CD8-positive, alpha-beta memory T cell (primary cell): ENCODE measurements at regions not wholly inside any gene's neighbourhood (a gene's known extent, or its start where the extent isn't known, plus 50 kb on each side); places are given as distances from the start of the nearest gene placed in this dataset.

Experiments
- CTCF ChIA-PET: fragments of 350-600 bp; sonication (Branson Sonifier 250); formaldehyde crosslinking; loops from one replicate; lab custom pipeline; 2021; ENCODE audit warnings: antibody characterized with exemption; lab: Charles Lee
- POLR2A ChIA-PET: fragments of 350-600 bp; sonication (Branson Sonifier 250); formaldehyde crosslinking; loops from one replicate; lab custom pipeline; 2021; ENCODE audit warnings: antibody characterized with exemption; lab: Charles Lee
- DNase-seq, 5 donors: peaks; one replicate each; pipeline versions ENCODE4 v3.0.0 to v3.0.0-alpha.2; 2020 to 2022; ENCODE audit warnings: mixed read lengths in 1 of 5
- H3K27ac ChIP-seq: one replicate; pipeline ENCODE4 v1.7.0; 2013; ENCODE audit warnings: low read depth, mild to moderate bottlenecking, low read length, moderate library complexity
- H3K27me3 ChIP-seq: 2 replicates; pipeline ENCODE4 v1.7.0; 2013; ENCODE audit warnings: low read length, mild to moderate bottlenecking; ENCODE audit not compliant: insufficient read depth, poor library complexity, severe bottlenecking
- H3K36me3 ChIP-seq: 2 replicates; pipeline ENCODE4 v1.7.0; 2013; ENCODE audit warnings: mild to moderate bottlenecking, low read length, moderate library complexity; ENCODE audit not compliant: insufficient read depth
- H3K4me1 ChIP-seq: 2 replicates; pipeline ENCODE4 v1.7.0; 2013; ENCODE audit warnings: mild to moderate bottlenecking, low read length, moderate library complexity; ENCODE audit not compliant: insufficient read depth
- H3K4me3 ChIP-seq: 2 replicates; pipeline ENCODE4 v1.7.0; 2013; ENCODE audit warnings: mild to moderate bottlenecking, low read length
- H3K9me3 ChIP-seq: 2 replicates; pipeline ENCODE4 v1.7.0; 2013; ENCODE audit warnings: mild to moderate bottlenecking, low read length
- H3K27ac Mint-ChIP-seq, 8 donors: one replicate each; pipeline ENCODE4 v1.8.0; 2020 to 2021; ENCODE audit warnings: mixed read lengths in 8 of 8, mild to moderate bottlenecking in 6 of 8, inconsistent platforms in 3 of 8, moderate library complexity in 3 of 8
- H3K27me3 Mint-ChIP-seq, 2 donors: one replicate each; pipeline ENCODE4 v1.8.0; 2020 to 2021; ENCODE audit warnings: mixed read lengths in 2 of 2, mild to moderate bottlenecking in 1 of 2, moderate library complexity in 1 of 2
- H3K36me3 Mint-ChIP-seq, 3 donors: one replicate each; pipeline ENCODE4 v1.8.0; 2020 to 2021; ENCODE audit warnings: mixed read lengths in 3 of 3, inconsistent platforms in 1 of 3, mild to moderate bottlenecking in 1 of 3
- H3K4me1 Mint-ChIP-seq, 3 donors: one replicate each; pipeline ENCODE4 v1.8.0; 2020 to 2021; ENCODE audit warnings: mixed read lengths in 3 of 3, inconsistent platforms in 1 of 3, mild to moderate bottlenecking in 1 of 3
- H3K4me3 Mint-ChIP-seq, 7 donors: one replicate each; pipeline ENCODE4 v1.8.0; 2020 to 2021; ENCODE audit warnings: mixed read lengths in 7 of 7, mild to moderate bottlenecking in 6 of 7, moderate library complexity in 4 of 7, inconsistent platforms in 2 of 7
- H3K9me3 Mint-ChIP-seq, 5 donors: one replicate each; pipeline ENCODE4 v1.8.0; 2020 to 2022; ENCODE audit warnings: mixed read lengths in 5 of 5, mild to moderate bottlenecking in 3 of 5, moderate library complexity in 2 of 5, inconsistent platforms in 1 of 5

DNA sequence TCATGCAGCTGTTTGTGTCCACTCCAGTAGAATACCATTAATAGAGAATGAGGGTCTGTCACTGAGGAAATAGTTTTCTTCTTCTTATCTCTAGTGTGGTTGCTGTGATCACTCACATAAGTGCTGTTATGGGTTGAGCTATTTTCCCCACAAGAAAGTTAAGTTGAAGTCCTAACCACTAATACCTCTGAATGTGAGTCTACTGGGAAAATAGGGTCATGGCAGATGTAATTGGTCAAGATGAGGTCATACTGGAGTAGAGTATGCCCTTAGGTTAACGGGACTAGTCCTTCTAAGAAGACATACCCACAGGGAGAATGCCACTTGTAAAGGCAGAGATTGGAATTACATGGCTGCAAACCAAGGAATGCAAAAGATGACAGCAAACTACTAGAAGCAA lies 70.5 kb upstream of the COL24A1 start:
- CTCF ChIA-PET = no interaction called here
- Mint-ChIP-seq H3K9me3 (no peaks in the 10 kb centered on the region), H3K36me3 (no peaks in the 10 kb centered on the region), H3K4me3 (no peak overlapping the region), H3K4me1 (no peaks in the 10 kb centered on the region), H3K27me3 (no peaks in the 10 kb centered on the region), H3K27ac (no peak overlapping the region)
- no peaks in the 10 kb centered on the region for H3K27me3 ChIP-seq
- H3K27ac ChIP-seq = no peak overlapping the region
- no peaks in the 10 kb centered on the region for H3K4me1 ChIP-seq
- H3K36me3 ChIP-seq = no peaks in the 10 kb centered on the region
- H3K9me3 ChIP-seq = no peaks in the 10 kb centered on the region
- POLR2A ChIA-PET = no interaction called here
- no peak for DNase-seq
- no peak overlapping the region for H3K4me3 ChIP-seq

DNA sequence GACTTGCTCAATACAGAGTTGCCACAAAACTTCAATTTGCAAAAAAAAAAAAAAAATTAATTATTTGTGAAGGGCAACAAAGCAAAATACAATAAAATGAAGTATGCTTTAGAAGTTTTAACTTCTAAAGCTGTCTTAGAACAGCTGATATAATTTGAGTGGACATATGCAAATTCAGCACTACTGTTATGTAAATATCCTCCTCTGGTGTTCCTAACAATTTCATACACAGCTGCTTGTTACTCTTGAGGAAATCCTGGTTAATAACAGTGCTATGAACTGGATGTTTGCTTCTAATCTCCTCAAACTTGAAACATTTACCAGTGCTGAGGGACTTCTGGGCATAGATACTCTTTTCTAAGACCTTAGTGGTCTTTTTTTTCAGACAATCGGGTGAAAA lies 69.6 kb upstream of the COL24A1 start:
- Histone ChIP-seq H3K4me1 (no peaks in the 10 kb centered on the region), H3K9me3 (no peaks in the 10 kb centered on the region), H3K27ac (no peak overlapping the region), H3K36me3 (no peaks in the 10 kb centered on the region), H3K4me3 (no peak overlapping the region), H3K27me3 (no peaks in the 10 kb centered on the region)
- DNase-seq = no peak
- H3K4me3 Mint-ChIP-seq = no peak overlapping the region
- H3K4me1 Mint-ChIP-seq = no peaks in the 10 kb centered on the region
- H3K27ac Mint-ChIP-seq = no peak overlapping the region
- ChIA-PET POLR2A (no interaction called here), CTCF (no interaction called here)
- H3K36me3 Mint-ChIP-seq = no peaks in the 10 kb centered on the region
- H3K9me3 Mint-ChIP-seq = no peaks in the 10 kb centered on the region
- H3K27me3 Mint-ChIP-seq = no peaks in the 10 kb centered on the region

DNA sequence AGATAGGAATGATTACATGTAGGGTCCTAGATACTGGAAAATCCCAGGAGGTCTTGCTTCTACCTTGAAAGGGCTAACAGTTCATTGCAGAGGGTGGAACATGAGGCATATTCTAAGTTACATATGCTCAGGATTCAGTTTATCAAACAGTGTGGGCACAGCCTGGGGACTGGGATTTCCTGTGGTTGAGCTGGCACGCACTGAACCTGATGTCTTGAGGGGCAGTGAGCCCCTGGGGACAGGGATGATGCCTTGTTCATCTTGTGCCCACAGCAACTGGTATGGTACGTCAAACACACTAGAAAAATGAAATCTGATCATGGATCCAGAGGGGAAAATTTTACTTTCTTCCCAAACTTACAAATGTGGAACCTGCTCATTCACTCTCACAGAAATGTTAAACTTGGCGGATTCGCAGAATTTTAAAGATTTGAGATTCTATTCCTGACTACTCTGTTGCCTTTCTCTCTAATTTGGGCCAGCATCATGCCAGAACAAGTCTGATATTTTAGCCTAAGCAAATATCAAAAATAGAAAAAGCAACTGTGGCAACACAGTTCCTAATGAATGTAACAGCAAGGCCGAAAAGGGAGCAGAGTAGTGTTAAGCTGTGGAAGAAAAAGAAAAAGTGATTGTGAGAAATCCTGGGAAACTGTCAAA lies 68.2 kb upstream of the COL24A1 start:
- no peak overlapping the region for H3K27ac ChIP-seq
- no peaks in the 10 kb centered on the region for H3K4me1 ChIP-seq
- no peak overlapping the region for H3K4me3 ChIP-seq
- H3K27me3 ChIP-seq = no peaks in the 10 kb centered on the region
- Mint-ChIP-seq H3K27ac (no peak overlapping the region), H3K36me3 (no peaks in the 10 kb centered on the region), H3K27me3 (no peaks in the 10 kb centered on the region), H3K4me1 (no peaks in the 10 kb centered on the region), H3K9me3 (no peaks in the 10 kb centered on the region), H3K4me3 (no peak overlapping the region)
- CTCF ChIA-PET = no interaction called here
- no peaks in the 10 kb centered on the region for H3K9me3 ChIP-seq
- POLR2A ChIA-PET = no interaction called here
- DNase-seq = no peak
- H3K36me3 ChIP-seq = no peaks in the 10 kb centered on the region

DNA sequence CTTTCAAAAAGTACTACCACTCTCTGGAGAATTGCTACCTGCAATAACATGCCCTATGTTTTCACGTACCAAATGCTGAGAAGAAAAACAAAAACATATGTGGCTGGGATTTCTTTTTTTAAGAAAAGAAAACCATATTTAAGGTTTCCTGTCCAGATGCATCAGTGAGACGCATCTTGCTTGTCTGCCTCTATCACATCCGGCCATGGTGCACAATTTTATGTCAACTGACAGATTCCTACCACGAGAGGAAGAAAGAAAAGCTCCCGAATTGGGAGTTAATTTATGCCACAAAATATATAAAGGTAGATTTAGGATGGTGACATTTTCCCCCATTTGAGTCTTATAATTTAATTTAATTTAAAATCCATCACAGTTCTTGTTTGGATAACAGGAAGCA lies 62.3 kb upstream of the COL24A1 start:
- ChIA-PET CTCF (no interaction called here), POLR2A (no interaction called here)
- no peaks in the 10 kb centered on the region for H3K36me3 Mint-ChIP-seq

GRCh38 chr1:86214605-86215004 lies 58.0 kb upstream of the COL24A1 start:
- Mint-ChIP-seq H3K4me3 (no peak overlapping the region), H3K9me3 (no peaks in the 10 kb centered on the region), H3K36me3 (no peaks in the 10 kb centered on the region), H3K27me3 (peaks cover 0 to 3% of the 10 kb centered on the region in 2 donors), H3K27ac (no peak overlapping the region), H3K4me1 (peaks cover 0 to 2% (median 0%) of the 10 kb centered on the region in 3 donors)
- CTCF ChIA-PET = no interaction called here
- Histone ChIP-seq H3K4me1 (no peaks in the 10 kb centered on the region), H3K27me3 (no peaks in the 10 kb centered on the region), H3K4me3 (no peak overlapping the region), H3K36me3 (no peaks in the 10 kb centered on the region), H3K9me3 (no peaks in the 10 kb centered on the region), H3K27ac (no peak overlapping the region)
- DNase-seq = no peak
- POLR2A ChIA-PET = no interaction called here

More for the DNA sequence above, 62.3 kb upstream of the COL24A1 start:
- Mint-ChIP-seq H3K27me3 (no peaks in the 10 kb centered on the region), H3K9me3 (no peaks in the 10 kb centered on the region), H3K4me3 (no peak overlapping the region), H3K27ac (no peak overlapping the region), H3K4me1 (peaks cover 0 to 2% (median 0%) of the 10 kb centered on the region in 3 donors)
- Histone ChIP-seq H3K36me3 (no peaks in the 10 kb centered on the region), H3K27me3 (no peaks in the 10 kb centered on the region), H3K27ac (no peak overlapping the region), H3K4me3 (no peak overlapping the region), H3K4me1 (no peaks in the 10 kb centered on the region), H3K9me3 (no peaks in the 10 kb centered on the region)
- DNase-seq = no peak

- Mint-ChIP-seq H3K4me3 (no peak overlapping the region), H3K4me1 (no peaks in the 10 kb centered on the region), H3K27ac (no peak overlapping the region), H3K9me3 (peaks cover 0 to 2% (median 0%) of the 10 kb centered on the region in 5 donors), H3K36me3 (no peaks in the 10 kb centered on the region), H3K27me3 (peaks cover 0 to 3% of the 10 kb centered on the region in 2 donors)
- no peaks in the 10 kb centered on the region for H3K27me3 ChIP-seq
- DNase-seq = no peak
- H3K36me3 ChIP-seq = no peaks in the 10 kb centered on the region
- ChIA-PET CTCF (no interaction called here), POLR2A (no interaction called here)
- no peak overlapping the region for H3K27ac ChIP-seq
- H3K4me1 ChIP-seq = no peaks in the 10 kb centered on the region
- H3K9me3 ChIP-seq = no peaks in the 10 kb centered on the region
- no peak overlapping the region for H3K4me3 ChIP-seq
These were observed 52.8 kb upstream of the COL24A1 start for GRCh38 chr1:86209346-86209745.

DNA sequence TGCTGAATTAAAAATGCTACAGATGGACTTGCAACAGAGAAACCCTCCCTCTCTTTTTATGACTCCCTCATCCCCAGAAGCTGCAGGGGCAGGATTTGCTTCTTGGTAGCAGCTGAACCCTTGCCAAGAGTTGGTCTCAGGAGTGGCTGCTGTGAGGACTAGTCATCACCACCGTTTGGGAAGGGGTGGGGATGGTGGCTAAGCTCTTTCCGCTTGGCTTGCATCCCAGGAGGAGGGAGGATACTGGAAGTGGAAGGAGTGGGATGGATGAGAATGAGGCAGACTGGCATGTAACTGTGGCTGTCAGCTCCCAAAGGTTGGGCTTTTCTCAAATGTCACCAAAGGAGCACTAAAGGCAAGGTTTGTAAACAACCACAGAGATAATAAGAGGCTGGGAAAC lies 50.8 kb upstream of the COL24A1 start:
- H3K4me1 Mint-ChIP-seq = no peaks in the 10 kb centered on the region
- H3K4me3 ChIP-seq = no peak overlapping the region
- no peaks in the 10 kb centered on the region for H3K36me3 Mint-ChIP-seq
- no peak overlapping the region for H3K27ac Mint-ChIP-seq
- H3K4me3 Mint-ChIP-seq = no peak overlapping the region
- ChIA-PET CTCF (no interaction called here), POLR2A (no interaction called here)
- no peaks in the 10 kb centered on the region for H3K9me3 ChIP-seq
- DNase-seq = no peak
- H3K27me3 ChIP-seq = no peaks in the 10 kb centered on the region
- peaks cover 0 to 2% (median 0%) of the 10 kb centered on the region in 5 donors for H3K9me3 Mint-ChIP-seq
- H3K36me3 ChIP-seq = no peaks in the 10 kb centered on the region
- H3K27ac ChIP-seq = no peak overlapping the region
- peaks cover 0 to 3% of the 10 kb centered on the region in 2 donors for H3K27me3 Mint-ChIP-seq
- no peaks in the 10 kb centered on the region for H3K4me1 ChIP-seq
